COLO829 (cell line): ENCODE measurements at regions not wholly inside any gene's neighbourhood (a gene's known extent, or its start where the extent isn't known, plus 50 kb on each side); places are given as distances from the start of the nearest gene placed in this dataset.
A peak's percentile ranks its signal among the peaks of the same experiment; 100 is the strongest.

ENCODE experiments used
- DNase-seq: peaks from one replicate; pipeline ENCODE4 v3.0.0; 2012; ENCODE audit warnings: low spot score

GRCh38 chr18:34159691-34160185, 65.0 kb downstream of the NOL4 start:
- no peak for DNase-seq

GRCh38 chr18:34158881-34159690, 65.6 kb downstream of the NOL4 start:
- no peak for DNase-seq

- peak; percentile 13 for DNase-seq
These were observed 71.0 kb downstream of the NOL4 start for GRCh38 chr18:34153711-34154110.

- no peak for DNase-seq
These were observed 93.7 kb downstream of the NOL4 start for GRCh38 chr18:34131006-34131405.

GRCh38 chr18:34128436-34128835, 96.3 kb downstream of the NOL4 start:
- no peak for DNase-seq

GRCh38 chr18:34126121-34126520, 98.6 kb downstream of the NOL4 start:
- DNase-seq: no peak

GRCh38 chr18:34122724-34123334, 101.9 kb downstream of the NOL4 start:
- DNase-seq: peak; percentile 19

- DNase-seq: peak; percentile 3
These were observed 103.5 kb downstream of the NOL4 start for GRCh38 chr18:34121200-34121721.

- DNase-seq: no peak
These were observed 104.4 kb downstream of the NOL4 start for GRCh38 chr18:34120294-34120693.

- no peak for DNase-seq
These were observed 107.4 kb downstream of the NOL4 start for GRCh38 chr18:34117319-34117718.

GRCh38 chr18:34115409-34116081, 109.2 kb downstream of the NOL4 start:
- DNase-seq: peak; percentile 4

GRCh38 chr18:34114996-34115395, 109.7 kb downstream of the NOL4 start:
- no peak for DNase-seq

- DNase-seq: no peak
These were observed 116.5 kb downstream of the NOL4 start for GRCh38 chr18:34108206-34108605.

- no peak for DNase-seq
These were observed 126.6 kb downstream of the NOL4 start for GRCh38 chr18:34098109-34098508.

- DNase-seq: no peak
These were observed 127.4 kb downstream of the NOL4 start for GRCh38 chr18:34097312-34097711.

GRCh38 chr18:34094148-34094547, 130.6 kb downstream of the NOL4 start:
- DNase-seq: no peak

GRCh38 chr18:34092796-34093195, 131.9 kb downstream of the NOL4 start:
- DNase-seq: no peak

GRCh38 chr18:34086370-34086769, 138.3 kb downstream of the NOL4 start:
- DNase-seq: no peak

GRCh38 chr18:34085140-34085739, 139.5 kb downstream of the NOL4 start:
- DNase-seq: no peak

- DNase-seq: no peak
These were observed 140.1 kb downstream of the NOL4 start for GRCh38 chr18:34084635-34085034.

- no peak for DNase-seq
These were observed 140.7 kb downstream of the NOL4 start for GRCh38 chr18:34083910-34084535.

GRCh38 chr18:34077599-34077998, 147.1 kb downstream of the NOL4 start:
- no peak for DNase-seq
